ENCODE measurements at regions not wholly inside any gene's neighbourhood (a gene's known extent, or its start where the extent isn't known, plus 50 kb on each side); places are given as distances from the start of the nearest gene placed in this dataset.
"Not testable (repeated sequence)": the region's sequence is repeated elsewhere in the genome, so short reads cannot be mapped to it uniquely, and the experiment has no call there.

- TF ChIP-seq ZNF770 (CRISPR knock-in tag; IDR thresholded peaks at IDR 0.05) = no peak
- TF ChIP-seq ZNF512 (CRISPR knock-in tag; IDR thresholded peaks at IDR 0.05) = no peak
- TF ChIP-seq ZNF441 (CRISPR knock-in tag; IDR thresholded peaks at IDR 0.05; ENCODE audit: borderline replicate concordance) = no peak
- no peak for TF ChIP-seq HMG20A (CRISPR knock-in tag; IDR thresholded peaks at IDR 0.05; ENCODE audit: borderline replicate concordance)
Observed at GRCh38 chr1:80143361-80143760, 1136.8 kb upstream of the ADGRL4 start (continued).

GRCh38 chr1:80137946-80138602, 1131.5 kb upstream of the ADGRL4 start:
- ATAC-seq; H3K79me2 ChIP-seq (ENCODE audit: insufficient read depth, low read length); H3K36me3 ChIP-seq (replicated peaks in 1 of 2; ENCODE audit: control insufficient read depth in 1 of 2, insufficient read depth in 2 of 2, low read length in 2 of 2); intact Hi-C loops (cut with micrococcal nuclease; ENCODE audit: unreplicated experiment); DNase-seq (ENCODE audit: low spot score); H3K4me3 ChIP-seq (replicated peaks in 1 of 3; ENCODE audit: insufficient read depth in 1 of 3, low read depth in 2 of 3, low read length in 3 of 3); POLR2A ChIA-PET; FAIRE-seq; H3K9ac ChIP-seq (ENCODE audit: insufficient read depth, low read depth, low read length); CTCF ChIA-PET (ENCODE audit: low intra/inter-chr PET ratio, low total read pairs); BruUV-seq (replicated peaks); H2AFZ ChIP-seq (ENCODE audit: low read length); in situ Hi-C loops (cut with HindIII; ENCODE audit: extremely low pct_ligation_motif_present, low pct_unique_long_range_greater_than_20kb); H3K27me3 ChIP-seq (ENCODE audit: control insufficient read depth in 1 of 2, insufficient read depth in 2 of 2, low read length in 2 of 2); H4K20me1 ChIP-seq (ENCODE audit: insufficient read depth, low read length); H3K4me2 ChIP-seq (ENCODE audit: low read depth, low read length); H3K4me1 ChIP-seq (ENCODE audit: insufficient read depth, low read length); H3K27ac ChIP-seq (ENCODE audit: extremely low read length, insufficient read depth, low read length): not testable (repeated sequence)
- peaks cover 41% of the 10 kb centered on the region for H3K9me3 ChIP-seq (ENCODE audit: low read length)
- 56% methylated on average over 20 of the region's 27 CpGs for WGBS (ENCODE audit: low lambda C conversion rate)

Measured in HepG2 (cell line).